KMS-11 (cell line): ENCODE measurements at regions not wholly inside any gene's neighbourhood (a gene's known extent, or its start where the extent isn't known, plus 50 kb on each side); places are given as distances from the start of the nearest gene placed in this dataset.

ENCODE experiments used
- H2AFZ ChIP-seq: fragments of 200-600 bp; sonication (generic); 2 replicates; pipeline ENCODE4 v1.6.1; 2016; ENCODE audit warnings: antibody characterized with exemption, mixed run types, low read depth
- H3K27ac ChIP-seq: fragments of 200-600 bp; sonication (generic); 2 replicates; pipeline ENCODE4 v1.6.1; 2016; ENCODE audit warnings: mild to moderate bottlenecking, mixed run types
- H3K27me3 ChIP-seq: fragments of 200-600 bp; sonication (generic); 2 replicates; pipeline ENCODE4 v1.6.1; 2017; ENCODE audit warnings: mild to moderate bottlenecking, low read depth, mixed run types, moderate library complexity; ENCODE audit not compliant: insufficient read depth
- H3K36me3 ChIP-seq: fragments of 200-600 bp; sonication (generic); 2 replicates; pipeline ENCODE4 v1.6.1; 2017; ENCODE audit warnings: mild to moderate bottlenecking, mixed run types; ENCODE audit not compliant: insufficient read depth
- H3K4me1 ChIP-seq: fragments of 200-600 bp; sonication (generic); 2 replicates; pipeline ENCODE4 v1.6.1; 2016; ENCODE audit warnings: mild to moderate bottlenecking, low read depth, mixed run types; ENCODE audit not compliant: poor library complexity, severe bottlenecking
- H3K4me2 ChIP-seq: fragments of 200-600 bp; sonication (generic); 2 replicates; pipeline ENCODE4 v1.7.0; 2016; ENCODE audit warnings: mild to moderate bottlenecking, mixed run types
- H3K4me3 ChIP-seq: fragments of 200-600 bp; sonication (generic); IDR thresholded peaks from 2 replicates; pipeline ENCODE4 v1.6.1; 2017; ENCODE audit warnings: low read depth, low read length, mixed read lengths; ENCODE audit not compliant: insufficient read depth
- H3K79me2 ChIP-seq: fragments of 200-600 bp; sonication (generic); 2 replicates; pipeline ENCODE4 v1.6.1; 2016; ENCODE audit warnings: low read depth, mixed run types; ENCODE audit not compliant: insufficient read depth
- H3K9ac ChIP-seq: fragments of 200-600 bp; sonication (generic); 2 replicates; pipeline ENCODE4 v1.6.1; 2016; ENCODE audit warnings: mild to moderate bottlenecking, mixed run types
- H4K20me1 ChIP-seq: fragments of 200-600 bp; sonication (generic); 2 replicates; pipeline ENCODE4 v1.6.1; 2016; ENCODE audit warnings: mild to moderate bottlenecking, mixed run types; ENCODE audit not compliant: insufficient read depth
- TF ChIP-seq, protein P1 (sequence below): fragments of 200-600 bp; sonication (generic); conservative IDR thresholded peaks from 2 replicates; pipeline ENCODE4 v1.6.1; 2017; ENCODE audit warnings: low read depth, mild to moderate bottlenecking, antibody characterized with exemption, low read length, moderate library complexity, mixed read lengths

DNA sequence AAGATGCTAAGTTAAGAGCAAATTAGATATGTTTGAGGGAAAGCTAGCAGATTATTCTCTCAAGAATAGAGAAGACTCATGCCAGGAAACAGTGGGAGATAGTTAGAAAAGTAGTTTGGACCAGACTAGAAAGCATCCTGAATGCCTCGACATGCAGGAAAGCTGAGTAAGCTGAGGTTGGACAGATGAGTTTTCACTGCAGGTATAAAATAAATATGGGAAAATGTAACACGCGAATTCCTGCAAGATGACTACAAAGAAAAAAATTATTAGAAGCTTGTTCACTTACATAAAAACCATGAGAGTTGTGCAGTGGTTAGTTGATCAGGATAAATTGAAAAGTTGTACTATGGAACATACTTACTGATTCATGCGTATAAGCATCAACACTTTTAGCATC is 484.2 kb upstream of the MANEA start:
- no peaks in the 10 kb centered on the region for H3K79me2 ChIP-seq
- no peak overlapping the region for H3K4me3 ChIP-seq
- no peak overlapping the region for H3K4me2 ChIP-seq
- H2AFZ ChIP-seq: no peak overlapping the region
- H3K9ac ChIP-seq: no peak overlapping the region
- no peaks in the 10 kb centered on the region for H4K20me1 ChIP-seq
- H3K27me3 ChIP-seq: no peaks in the 10 kb centered on the region
- H3K36me3 ChIP-seq: no peaks in the 10 kb centered on the region
- TF ChIP-seq, protein P1, sequence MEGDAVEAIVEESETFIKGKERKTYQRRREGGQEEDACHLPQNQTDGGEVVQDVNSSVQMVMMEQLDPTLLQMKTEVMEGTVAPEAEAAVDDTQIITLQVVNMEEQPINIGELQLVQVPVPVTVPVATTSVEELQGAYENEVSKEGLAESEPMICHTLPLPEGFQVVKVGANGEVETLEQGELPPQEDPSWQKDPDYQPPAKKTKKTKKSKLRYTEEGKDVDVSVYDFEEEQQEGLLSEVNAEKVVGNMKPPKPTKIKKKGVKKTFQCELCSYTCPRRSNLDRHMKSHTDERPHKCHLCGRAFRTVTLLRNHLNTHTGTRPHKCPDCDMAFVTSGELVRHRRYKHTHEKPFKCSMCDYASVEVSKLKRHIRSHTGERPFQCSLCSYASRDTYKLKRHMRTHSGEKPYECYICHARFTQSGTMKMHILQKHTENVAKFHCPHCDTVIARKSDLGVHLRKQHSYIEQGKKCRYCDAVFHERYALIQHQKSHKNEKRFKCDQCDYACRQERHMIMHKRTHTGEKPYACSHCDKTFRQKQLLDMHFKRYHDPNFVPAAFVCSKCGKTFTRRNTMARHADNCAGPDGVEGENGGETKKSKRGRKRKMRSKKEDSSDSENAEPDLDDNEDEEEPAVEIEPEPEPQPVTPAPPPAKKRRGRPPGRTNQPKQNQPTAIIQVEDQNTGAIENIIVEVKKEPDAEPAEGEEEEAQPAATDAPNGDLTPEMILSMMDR: no peak
- no peak overlapping the region for H3K27ac ChIP-seq
- H3K4me1 ChIP-seq: no peaks in the 10 kb centered on the region

DNA sequence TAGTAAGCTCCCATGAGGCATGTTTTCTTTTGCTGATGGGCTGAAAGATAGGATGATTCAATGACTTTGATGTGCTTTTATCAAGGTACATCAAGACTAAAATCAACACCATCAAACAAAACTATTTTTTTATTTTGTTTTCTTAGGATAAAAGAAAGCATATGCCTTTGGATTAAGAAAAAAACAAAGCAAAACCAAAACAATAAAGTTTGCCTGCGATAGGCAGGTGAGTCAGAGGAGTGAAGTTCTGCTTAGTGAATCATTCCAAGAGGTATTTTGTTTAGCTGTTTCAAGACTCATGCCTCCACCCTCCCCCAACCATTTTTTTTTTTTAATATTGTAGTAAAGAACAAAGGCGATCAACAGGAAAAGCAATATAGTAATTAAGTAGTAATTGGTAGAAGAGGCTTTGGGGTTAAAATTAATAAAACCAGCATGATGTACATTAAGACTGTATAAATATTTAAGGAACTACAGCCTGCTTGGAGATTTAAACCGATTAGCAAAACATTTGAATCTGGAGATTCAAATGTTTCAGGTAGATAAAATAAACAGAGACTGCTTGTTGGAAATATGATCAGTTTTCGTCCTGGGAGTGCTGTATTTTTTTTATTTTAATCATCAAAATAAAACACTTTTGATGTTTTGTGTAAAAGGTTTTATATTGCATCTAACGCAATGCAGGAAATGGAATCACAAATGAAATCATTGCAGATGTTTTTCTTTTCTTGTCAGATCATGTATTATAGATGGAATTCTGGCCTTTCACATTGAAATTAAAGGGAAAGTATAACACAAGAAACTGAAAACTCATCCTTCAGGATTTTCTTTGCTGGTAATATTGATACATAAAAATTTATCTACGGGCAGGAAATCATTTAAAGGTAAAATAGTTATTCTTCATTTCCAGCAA is 482.3 kb upstream of the MANEA start:
- TF ChIP-seq, protein P1: no peak
- Histone ChIP-seq H3K9ac (no peak overlapping the region), H3K4me3 (no peak overlapping the region), H3K4me1 (peaks cover 16% of the 10 kb centered on the region), H3K27me3 (no peaks in the 10 kb centered on the region), H3K36me3 (no peaks in the 10 kb centered on the region), H3K27ac (no peak overlapping the region), H2AFZ (no peak overlapping the region), H3K79me2 (no peaks in the 10 kb centered on the region), H4K20me1 (no peaks in the 10 kb centered on the region), H3K4me2 (no peak overlapping the region)

DNA sequence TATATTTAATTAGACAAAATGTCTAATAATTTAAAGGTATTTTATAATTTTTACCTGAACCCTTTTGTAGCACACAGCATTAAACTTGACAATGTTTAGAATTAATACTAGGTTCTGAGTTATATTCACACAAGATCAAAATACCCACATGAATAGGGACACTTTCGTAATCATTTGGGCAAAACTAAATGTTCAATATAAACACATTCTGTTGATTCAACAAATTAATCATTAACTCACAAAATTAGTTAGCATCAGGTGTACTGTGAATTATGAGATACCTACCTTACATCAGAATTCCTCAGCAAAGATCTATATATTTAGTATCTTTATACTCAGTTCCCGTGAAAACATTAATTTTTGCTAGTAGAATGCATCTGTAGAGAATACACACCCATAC is 481.5 kb upstream of the MANEA start:
- H3K4me3 ChIP-seq: no peak overlapping the region
- H2AFZ ChIP-seq: no peak overlapping the region
- TF ChIP-seq, protein P1: no peak
- H3K4me1 ChIP-seq: peaks cover 25% of the 10 kb centered on the region
- no peak overlapping the region for H3K27ac ChIP-seq
- no peaks in the 10 kb centered on the region for H4K20me1 ChIP-seq
- H3K36me3 ChIP-seq: no peaks in the 10 kb centered on the region
- no peak overlapping the region for H3K4me2 ChIP-seq
- H3K9ac ChIP-seq: no peak overlapping the region
- no peaks in the 10 kb centered on the region for H3K27me3 ChIP-seq
- no peaks in the 10 kb centered on the region for H3K79me2 ChIP-seq

DNA sequence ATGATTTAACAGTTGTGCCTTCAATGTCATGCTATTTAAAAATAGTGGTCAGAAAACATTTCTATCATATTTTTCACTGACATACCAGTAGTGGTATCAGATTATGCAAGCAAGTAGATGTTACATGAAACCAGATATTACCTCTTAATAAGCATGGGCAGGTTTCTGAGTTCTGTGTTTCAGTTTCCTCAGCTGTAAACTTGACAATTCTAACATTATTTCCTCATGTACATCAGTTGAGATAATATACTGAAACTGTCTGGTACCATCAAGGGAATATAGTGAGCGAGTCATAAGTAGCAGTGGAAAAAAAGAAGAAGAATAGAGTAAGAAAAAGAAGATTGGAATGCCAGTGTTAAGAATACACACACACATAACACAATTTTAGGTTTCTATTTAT is 477.9 kb upstream of the MANEA start:
- Histone ChIP-seq H3K36me3 (no peaks in the 10 kb centered on the region), H3K4me3 (no peak overlapping the region), H3K4me2 (peak overlapping the region; percentile 12; the same call in 1 of the 2 replicates), H3K79me2 (no peaks in the 10 kb centered on the region), H3K27ac (peak overlapping the region; percentile 29; the same call in 1 of the 2 replicates), H4K20me1 (no peaks in the 10 kb centered on the region), H3K9ac (no peak overlapping the region), H3K4me1 (peaks cover 25% of the 10 kb centered on the region), H3K27me3 (no peaks in the 10 kb centered on the region), H2AFZ (no peak overlapping the region)
- TF ChIP-seq, protein P1: no peak
